ENCODE measurements at regions not wholly inside any gene's neighbourhood (a gene's known extent, or its start where the extent isn't known, plus 50 kb on each side); places are given as distances from the start of the nearest gene placed in this dataset.
"Not testable (repeated sequence)": the region's sequence is repeated elsewhere in the genome, so short reads cannot be mapped to it uniquely, and the experiment has no call there.

GRCh38 chr7:52565974-52566373 lies 469.5 kb upstream of the POM121L12 start:
- DNase-seq: no peak
- Histone ChIP-seq H3K9me3 (ENCODE audit: severe bottlenecking) (no peaks in the 10 kb centered on the region), H3K27ac (no peak overlapping the region), H3K4me3 (ENCODE audit: low read depth, low read length) (no peak overlapping the region), H3K36me3 (no peaks in the 10 kb centered on the region), H3K27me3 (ENCODE audit: insufficient read depth, low read depth, severe bottlenecking) (no peaks in the 10 kb centered on the region)
- no peak for TF ChIP-seq CTCF (IDR thresholded peaks at IDR 0.05; ENCODE audit: low read depth, low read length)

- Histone ChIP-seq H3K27me3 (ENCODE audit: insufficient read depth, low read depth, severe bottlenecking) (no peaks in the 10 kb centered on the region), H3K4me3 (ENCODE audit: low read depth, low read length) (no peak overlapping the region), H3K9me3 (ENCODE audit: severe bottlenecking) (no peaks in the 10 kb centered on the region), H3K27ac (no peak overlapping the region), H3K36me3 (no peaks in the 10 kb centered on the region)
- no peak for DNase-seq
- TF ChIP-seq CTCF (IDR thresholded peaks at IDR 0.05; ENCODE audit: low read depth, low read length): no peak
Measured at GRCh38 chr7:52555805-52556204, 479.6 kb upstream of the POM121L12 start.

DNA sequence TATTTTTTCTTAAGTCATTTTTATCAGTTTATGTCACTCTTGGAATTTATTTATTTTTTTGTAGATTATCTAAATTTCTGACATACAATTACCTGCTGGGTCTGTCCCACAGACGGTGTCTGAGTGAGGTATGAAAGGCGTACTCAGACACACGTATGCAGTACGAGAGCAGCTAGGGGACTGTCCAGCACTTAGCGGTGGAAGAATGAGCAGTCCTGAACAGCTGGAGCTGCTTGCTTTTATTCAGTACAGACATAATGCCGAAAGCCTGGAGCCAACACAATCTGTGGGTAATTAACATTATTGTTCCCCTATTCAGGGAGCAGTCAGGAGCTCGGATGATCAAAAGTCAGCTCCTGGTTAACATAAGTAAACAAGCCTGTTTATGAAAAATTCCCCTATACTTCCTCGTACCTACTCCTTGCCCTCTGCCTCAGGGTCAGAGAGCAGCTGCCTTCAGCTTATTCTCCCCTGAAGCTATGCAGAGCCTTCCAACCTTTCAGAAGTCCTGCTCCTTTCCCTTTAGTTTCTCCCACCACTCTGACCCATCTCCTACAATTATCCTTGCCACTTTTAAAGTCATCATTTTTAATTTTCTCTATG lies 488.0 kb upstream of the POM121L12 start:
- TF ChIP-seq CTCF (IDR thresholded peaks at IDR 0.05; ENCODE audit: low read depth, low read length): no peak
- Histone ChIP-seq H3K9me3 (ENCODE audit: severe bottlenecking) (no peaks in the 10 kb centered on the region), H3K4me3 (ENCODE audit: low read depth, low read length) (no peak overlapping the region), H3K27ac (no peak overlapping the region), H3K36me3 (no peaks in the 10 kb centered on the region), H3K27me3 (ENCODE audit: insufficient read depth, low read depth, severe bottlenecking) (no peaks in the 10 kb centered on the region)
- DNase-seq: no peak

DNA sequence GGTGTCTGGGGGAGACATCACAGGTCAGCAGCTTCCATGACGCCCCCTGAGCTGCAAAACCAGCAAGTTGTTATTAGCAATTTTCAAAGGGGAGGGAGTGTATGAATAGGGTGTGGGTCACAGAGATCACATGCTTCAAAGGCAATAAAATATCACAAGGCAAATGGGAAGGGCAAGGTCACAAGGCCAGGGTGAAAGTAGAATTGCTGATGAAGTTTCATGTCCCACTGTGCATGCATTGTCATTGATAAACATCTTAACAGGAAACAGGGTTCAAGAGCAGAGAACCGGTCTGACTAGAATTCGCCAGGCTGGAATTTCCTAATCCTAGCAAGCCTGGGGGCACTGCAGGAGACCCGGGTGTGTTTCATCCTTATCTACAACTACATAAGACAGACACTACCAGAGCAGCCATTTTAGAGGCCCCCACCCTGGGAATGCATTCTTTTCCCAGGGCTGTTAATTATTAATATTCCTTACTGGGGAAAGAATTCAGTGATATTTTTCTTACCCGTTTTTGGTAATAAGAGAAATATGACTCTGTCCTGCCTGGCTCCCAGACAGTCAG lies 494.2 kb upstream of the POM121L12 start:
- H3K27ac ChIP-seq; DNase-seq; H3K4me3 ChIP-seq (ENCODE audit: low read depth, low read length); H3K36me3 ChIP-seq; H3K27me3 ChIP-seq (ENCODE audit: insufficient read depth, low read depth, severe bottlenecking); H3K9me3 ChIP-seq (ENCODE audit: severe bottlenecking): not testable (repeated sequence)

DNA sequence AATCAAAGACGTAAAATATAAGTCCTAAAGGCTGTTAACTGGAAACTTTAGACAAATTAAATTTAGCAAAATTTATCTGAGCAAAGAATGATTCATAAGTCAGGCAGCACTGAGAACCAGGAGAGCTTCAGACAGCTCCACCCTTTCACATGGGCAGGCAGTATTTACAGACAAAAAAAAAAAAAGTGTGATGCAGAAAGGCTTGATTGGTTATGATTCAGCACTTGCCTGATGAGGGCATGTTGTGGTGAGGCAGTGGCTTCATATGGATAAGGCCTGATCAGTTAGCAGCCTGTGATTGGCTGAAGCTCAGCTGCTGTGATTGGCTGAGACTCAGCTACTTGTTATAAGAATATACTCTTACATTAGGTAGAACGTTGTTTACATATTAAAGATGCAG lies 495.4 kb upstream of the POM121L12 start:
- TF ChIP-seq CTCF (IDR thresholded peaks at IDR 0.05; ENCODE audit: low read depth, low read length): no peak
- H3K4me3 ChIP-seq (ENCODE audit: low read depth, low read length): no peak overlapping the region
- no peak for DNase-seq
- no peaks in the 10 kb centered on the region for H3K27me3 ChIP-seq (ENCODE audit: insufficient read depth, low read depth, severe bottlenecking)
- no peak overlapping the region for H3K27ac ChIP-seq
- no peaks in the 10 kb centered on the region for H3K9me3 ChIP-seq (ENCODE audit: severe bottlenecking)
- H3K36me3 ChIP-seq: no peaks in the 10 kb centered on the region

- no peaks in the 10 kb centered on the region for H3K27me3 ChIP-seq (ENCODE audit: insufficient read depth, low read depth, severe bottlenecking)
- TF ChIP-seq CTCF (IDR thresholded peaks at IDR 0.05; ENCODE audit: low read depth, low read length): no peak
- H3K4me3 ChIP-seq (ENCODE audit: low read depth, low read length): no peak overlapping the region
- no peaks in the 10 kb centered on the region for H3K9me3 ChIP-seq (ENCODE audit: severe bottlenecking)
- H3K36me3 ChIP-seq: no peaks in the 10 kb centered on the region
- no peak overlapping the region for H3K27ac ChIP-seq
- no peak for DNase-seq
Measured at GRCh38 chr7:52539414-52539813, 496.0 kb upstream of the POM121L12 start.

Data from WERI-Rb-1 (cell line).